ENCODE measurements at regions not wholly inside any gene's neighbourhood (a gene's known extent, or its start where the extent isn't known, plus 50 kb on each side); places are given as distances from the start of the nearest gene placed in this dataset.

DNA sequence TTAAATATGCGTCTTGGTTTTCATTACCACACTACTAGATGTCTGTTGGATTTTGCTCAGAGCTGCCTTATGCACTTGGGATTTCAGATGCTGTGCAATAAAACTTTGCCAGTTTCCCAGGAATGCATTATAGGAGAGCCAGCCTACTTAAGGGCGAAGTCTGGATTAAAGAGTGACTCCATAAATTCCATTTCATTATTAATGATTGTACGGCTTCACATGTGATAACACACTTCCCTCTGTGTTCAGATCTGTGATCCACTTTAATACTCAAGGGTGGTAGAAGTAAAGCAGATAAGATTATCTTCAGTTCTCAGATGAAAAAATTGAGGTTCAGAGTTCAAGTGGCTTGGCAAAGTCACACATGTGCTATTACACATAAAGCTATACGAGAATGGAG, 110.2 kb downstream of the C11orf91 start:
- Histone ChIP-seq H3K9me3 (ENCODE audit: control insufficient read depth in 2 of 3, insufficient read depth in 1 of 3, low read length in 3 of 3) (peaks cover 0 to 5% (median 4%) of the 10 kb centered on the region in 3 donors), H3K27me3 (ENCODE audit: control insufficient read depth, insufficient read depth, low read length) (no peaks in the 10 kb centered on the region), H3K4me1 (ENCODE audit: control insufficient read depth in 2 of 3, insufficient read depth in 2 of 3, low read depth in 1 of 3, low read length in 3 of 3) (no peaks in the 10 kb centered on the region), H3K36me3 (ENCODE audit: control insufficient read depth in 2 of 3, insufficient read depth in 3 of 3, low read length in 3 of 3) (no peaks in the 10 kb centered on the region), H3K27ac (ENCODE audit: low read depth in 2 of 2, low read length in 2 of 2) (no peak overlapping the region), H3K9ac (ENCODE audit: low read length in 3 of 3) (no peak overlapping the region), H3K4me3 (ENCODE audit: low read length in 3 of 3) (no peak overlapping the region)
- FAIRE-seq: no peak
- TF ChIP-seq, protein P1, sequence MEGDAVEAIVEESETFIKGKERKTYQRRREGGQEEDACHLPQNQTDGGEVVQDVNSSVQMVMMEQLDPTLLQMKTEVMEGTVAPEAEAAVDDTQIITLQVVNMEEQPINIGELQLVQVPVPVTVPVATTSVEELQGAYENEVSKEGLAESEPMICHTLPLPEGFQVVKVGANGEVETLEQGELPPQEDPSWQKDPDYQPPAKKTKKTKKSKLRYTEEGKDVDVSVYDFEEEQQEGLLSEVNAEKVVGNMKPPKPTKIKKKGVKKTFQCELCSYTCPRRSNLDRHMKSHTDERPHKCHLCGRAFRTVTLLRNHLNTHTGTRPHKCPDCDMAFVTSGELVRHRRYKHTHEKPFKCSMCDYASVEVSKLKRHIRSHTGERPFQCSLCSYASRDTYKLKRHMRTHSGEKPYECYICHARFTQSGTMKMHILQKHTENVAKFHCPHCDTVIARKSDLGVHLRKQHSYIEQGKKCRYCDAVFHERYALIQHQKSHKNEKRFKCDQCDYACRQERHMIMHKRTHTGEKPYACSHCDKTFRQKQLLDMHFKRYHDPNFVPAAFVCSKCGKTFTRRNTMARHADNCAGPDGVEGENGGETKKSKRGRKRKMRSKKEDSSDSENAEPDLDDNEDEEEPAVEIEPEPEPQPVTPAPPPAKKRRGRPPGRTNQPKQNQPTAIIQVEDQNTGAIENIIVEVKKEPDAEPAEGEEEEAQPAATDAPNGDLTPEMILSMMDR (IDR thresholded peaks at IDR 0.05; ENCODE audit: borderline replicate concordance, extremely low read depth, insufficient read depth): no peak
- no peak for DNase-seq
- intact Hi-C loops (cut with DNase I): no loop called here

DNA sequence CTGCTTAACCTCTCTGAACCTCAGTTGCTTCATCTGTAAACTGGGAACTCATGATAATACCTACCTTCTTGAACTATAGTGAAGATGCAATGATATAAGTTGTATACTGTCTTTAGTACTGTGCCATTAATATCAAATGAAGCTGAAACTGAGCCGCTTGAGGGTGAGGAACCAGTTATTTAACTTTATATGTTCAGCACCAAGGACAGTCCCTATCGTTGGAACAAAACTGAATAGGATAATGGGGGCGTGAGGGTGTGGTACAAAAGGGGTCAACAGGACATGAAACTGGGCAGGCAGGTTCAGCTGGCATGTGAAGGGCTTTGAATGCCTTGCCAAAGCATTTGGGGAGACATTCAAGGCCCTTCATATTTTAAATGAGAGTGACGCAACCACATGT, 112.6 kb downstream of the C11orf91 start:
- DNase-seq (peak in 1 of 5 donors; percentile 28), FAIRE-seq (no peak)
- H3K27me3 ChIP-seq (ENCODE audit: control insufficient read depth, insufficient read depth, low read length): no peaks in the 10 kb centered on the region
- no peaks in the 10 kb centered on the region for H3K9me3 ChIP-seq (ENCODE audit: control insufficient read depth in 2 of 3, insufficient read depth in 1 of 3, low read length in 3 of 3)
- intact Hi-C loops (cut with DNase I): no loop called here
- H3K9ac ChIP-seq (ENCODE audit: low read length in 3 of 3): no peak overlapping the region
- H3K4me1 ChIP-seq (ENCODE audit: control insufficient read depth in 2 of 3, insufficient read depth in 2 of 3, low read depth in 1 of 3, low read length in 3 of 3): no peaks in the 10 kb centered on the region
- no peak overlapping the region for H3K4me3 ChIP-seq (ENCODE audit: low read length in 3 of 3)
- TF ChIP-seq, protein P1 (IDR thresholded peaks at IDR 0.05; ENCODE audit: borderline replicate concordance, extremely low read depth, insufficient read depth): no peak
- H3K36me3 ChIP-seq (ENCODE audit: control insufficient read depth in 2 of 3, insufficient read depth in 3 of 3, low read length in 3 of 3): no peaks in the 10 kb centered on the region
- no peak overlapping the region for H3K27ac ChIP-seq (ENCODE audit: low read depth in 2 of 2, low read length in 2 of 2)

DNA sequence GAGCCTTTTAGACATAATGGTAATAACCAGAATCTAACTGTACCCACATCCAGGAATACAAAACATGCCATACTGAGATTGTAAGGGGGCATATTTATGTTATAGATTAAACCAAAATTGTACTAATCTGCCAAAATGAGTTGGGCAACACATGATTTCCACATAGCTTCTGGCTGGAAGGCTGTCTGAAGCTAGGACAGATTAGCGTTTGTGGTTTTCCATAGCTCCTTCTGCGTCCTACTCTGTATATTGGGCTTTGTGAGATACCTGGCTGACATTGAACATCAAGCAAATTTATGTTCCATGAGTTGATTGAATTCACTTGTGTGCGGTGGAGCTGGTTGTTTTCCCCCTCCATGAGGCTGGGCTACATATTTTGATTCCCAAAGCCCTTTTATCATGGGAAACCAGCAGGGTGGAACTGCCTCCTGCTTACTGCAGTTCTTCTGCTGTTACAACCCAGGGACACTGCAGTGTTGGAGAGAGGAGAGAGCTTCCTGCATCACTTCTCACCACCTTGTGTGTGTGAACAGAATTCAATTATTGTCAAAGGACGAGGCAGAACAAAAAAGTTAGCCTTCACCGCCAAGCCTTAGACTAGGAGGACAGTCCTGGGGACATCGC, 114.9 kb downstream of the C11orf91 start:
- no peak for DNase-seq
- Histone ChIP-seq H3K4me1 (ENCODE audit: control insufficient read depth in 2 of 3, insufficient read depth in 2 of 3, low read depth in 1 of 3, low read length in 3 of 3) (no peaks in the 10 kb centered on the region), H3K9me3 (ENCODE audit: control insufficient read depth in 2 of 3, insufficient read depth in 1 of 3, low read length in 3 of 3) (no peaks in the 10 kb centered on the region), H3K27me3 (ENCODE audit: control insufficient read depth, insufficient read depth, low read length) (no peaks in the 10 kb centered on the region), H3K9ac (ENCODE audit: low read length in 3 of 3) (no peak overlapping the region), H3K36me3 (ENCODE audit: control insufficient read depth in 2 of 3, insufficient read depth in 3 of 3, low read length in 3 of 3) (no peaks in the 10 kb centered on the region), H3K27ac (ENCODE audit: low read depth in 2 of 2, low read length in 2 of 2) (no peak overlapping the region), H3K4me3 (ENCODE audit: low read length in 3 of 3) (no peak overlapping the region)
- no peak for FAIRE-seq
- intact Hi-C loops (cut with DNase I): no loop called here
- TF ChIP-seq, protein P1 (IDR thresholded peaks at IDR 0.05; ENCODE audit: borderline replicate concordance, extremely low read depth, insufficient read depth): no peak
